ENCODE measurements at regions not wholly inside any gene's neighbourhood (a gene's known extent, or its start where the extent isn't known, plus 50 kb on each side); places are given as distances from the start of the nearest gene placed in this dataset.

GRCh38 chr16:52363082-52363481 is 183.9 kb downstream of the TOX3 start (continued):
- no peak for TF ChIP-seq ZFP3 (CRISPR knock-in tag; IDR thresholded peaks at IDR 0.05)

- ATAC-seq = no peak
- TF ChIP-seq ZNF70 (CRISPR knock-in tag; IDR thresholded peaks at IDR 0.05) = no peak
- TF ChIP-seq TOX (CRISPR knock-in tag; IDR thresholded peaks at IDR 0.05; ENCODE audit: borderline replicate concordance) = no peak
- TF ChIP-seq, protein P1, sequence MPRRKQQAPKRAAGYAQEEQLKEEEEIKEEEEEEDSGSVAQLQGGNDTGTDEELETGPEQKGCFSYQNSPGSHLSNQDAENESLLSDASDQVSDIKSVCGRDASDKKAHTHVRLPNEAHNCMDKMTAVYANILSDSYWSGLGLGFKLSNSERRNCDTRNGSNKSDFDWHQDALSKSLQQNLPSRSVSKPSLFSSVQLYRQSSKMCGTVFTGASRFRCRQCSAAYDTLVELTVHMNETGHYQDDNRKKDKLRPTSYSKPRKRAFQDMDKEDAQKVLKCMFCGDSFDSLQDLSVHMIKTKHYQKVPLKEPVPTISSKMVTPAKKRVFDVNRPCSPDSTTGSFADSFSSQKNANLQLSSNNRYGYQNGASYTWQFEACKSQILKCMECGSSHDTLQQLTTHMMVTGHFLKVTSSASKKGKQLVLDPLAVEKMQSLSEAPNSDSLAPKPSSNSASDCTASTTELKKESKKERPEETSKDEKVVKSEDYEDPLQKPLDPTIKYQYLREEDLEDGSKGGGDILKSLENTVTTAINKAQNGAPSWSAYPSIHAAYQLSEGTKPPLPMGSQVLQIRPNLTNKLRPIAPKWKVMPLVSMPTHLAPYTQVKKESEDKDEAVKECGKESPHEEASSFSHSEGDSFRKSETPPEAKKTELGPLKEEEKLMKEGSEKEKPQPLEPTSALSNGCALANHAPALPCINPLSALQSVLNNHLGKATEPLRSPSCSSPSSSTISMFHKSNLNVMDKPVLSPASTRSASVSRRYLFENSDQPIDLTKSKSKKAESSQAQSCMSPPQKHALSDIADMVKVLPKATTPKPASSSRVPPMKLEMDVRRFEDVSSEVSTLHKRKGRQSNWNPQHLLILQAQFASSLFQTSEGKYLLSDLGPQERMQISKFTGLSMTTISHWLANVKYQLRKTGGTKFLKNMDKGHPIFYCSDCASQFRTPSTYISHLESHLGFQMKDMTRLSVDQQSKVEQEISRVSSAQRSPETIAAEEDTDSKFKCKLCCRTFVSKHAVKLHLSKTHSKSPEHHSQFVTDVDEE (CRISPR knock-in tag; IDR thresholded peaks at IDR 0.05) = no peak
- TF ChIP-seq GLIS3 (CRISPR knock-in tag; IDR thresholded peaks at IDR 0.05) = no peak
- TF ChIP-seq ZNF565 (CRISPR knock-in tag; conservative IDR thresholded peaks at IDR 0.05; ENCODE audit: low read depth) = no peak
- TF ChIP-seq ISL1 (CRISPR knock-in tag; IDR thresholded peaks at IDR 0.05) = no peak
Measured at GRCh38 chr16:52357711-52358110, 189.2 kb downstream of the TOX3 start.

- TF ChIP-seq, protein P2, sequence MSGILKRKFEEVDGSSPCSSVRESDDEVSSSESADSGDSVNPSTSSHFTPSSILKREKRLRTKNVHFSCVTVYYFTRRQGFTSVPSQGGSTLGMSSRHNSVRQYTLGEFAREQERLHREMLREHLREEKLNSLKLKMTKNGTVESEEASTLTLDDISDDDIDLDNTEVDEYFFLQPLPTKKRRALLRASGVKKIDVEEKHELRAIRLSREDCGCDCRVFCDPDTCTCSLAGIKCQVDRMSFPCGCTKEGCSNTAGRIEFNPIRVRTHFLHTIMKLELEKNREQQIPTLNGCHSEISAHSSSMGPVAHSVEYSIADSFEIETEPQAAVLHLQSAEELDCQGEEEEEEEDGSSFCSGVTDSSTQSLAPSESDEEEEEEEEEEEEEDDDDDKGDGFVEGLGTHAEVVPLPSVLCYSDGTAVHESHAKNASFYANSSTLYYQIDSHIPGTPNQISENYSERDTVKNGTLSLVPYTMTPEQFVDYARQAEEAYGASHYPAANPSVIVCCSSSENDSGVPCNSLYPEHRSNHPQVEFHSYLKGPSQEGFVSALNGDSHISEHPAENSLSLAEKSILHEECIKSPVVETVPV (CRISPR knock-in tag; IDR thresholded peaks at IDR 0.05) = no peak
- TF ChIP-seq PATZ1 (CRISPR knock-in tag; IDR thresholded peaks at IDR 0.05; ENCODE audit: borderline replicate concordance) (no peak), POU6F1 (CRISPR knock-in tag; IDR thresholded peaks at IDR 0.05; ENCODE audit: borderline replicate concordance, low read depth) (no peak), RARB (CRISPR knock-in tag; IDR thresholded peaks at IDR 0.05) (no peak), ZFP30 (CRISPR knock-in tag; IDR thresholded peaks at IDR 0.05) (no peak), ZNF565 (CRISPR knock-in tag; conservative IDR thresholded peaks at IDR 0.05; ENCODE audit: low read depth) (no peak), ZC3H10 (CRISPR knock-in tag; IDR thresholded peaks at IDR 0.05) (no peak), ZNF70 (CRISPR knock-in tag; IDR thresholded peaks at IDR 0.05) (no peak), ZFP3 (CRISPR knock-in tag; IDR thresholded peaks at IDR 0.05) (no peak), CSDC2 (CRISPR knock-in tag; IDR thresholded peaks at IDR 0.05) (no peak), ZNF8 (CRISPR knock-in tag; IDR thresholded peaks at IDR 0.05) (no peak), ESRRG (CRISPR knock-in tag; IDR thresholded peaks at IDR 0.05) (no peak), OSR1 (CRISPR knock-in tag; IDR thresholded peaks at IDR 0.05) (no peak), SNAI2 (CRISPR knock-in tag; IDR thresholded peaks at IDR 0.05) (no peak), GLIS3 (CRISPR knock-in tag; IDR thresholded peaks at IDR 0.05) (no peak), ISL1 (CRISPR knock-in tag; IDR thresholded peaks at IDR 0.05) (no peak)
- TF ChIP-seq, protein P3, sequence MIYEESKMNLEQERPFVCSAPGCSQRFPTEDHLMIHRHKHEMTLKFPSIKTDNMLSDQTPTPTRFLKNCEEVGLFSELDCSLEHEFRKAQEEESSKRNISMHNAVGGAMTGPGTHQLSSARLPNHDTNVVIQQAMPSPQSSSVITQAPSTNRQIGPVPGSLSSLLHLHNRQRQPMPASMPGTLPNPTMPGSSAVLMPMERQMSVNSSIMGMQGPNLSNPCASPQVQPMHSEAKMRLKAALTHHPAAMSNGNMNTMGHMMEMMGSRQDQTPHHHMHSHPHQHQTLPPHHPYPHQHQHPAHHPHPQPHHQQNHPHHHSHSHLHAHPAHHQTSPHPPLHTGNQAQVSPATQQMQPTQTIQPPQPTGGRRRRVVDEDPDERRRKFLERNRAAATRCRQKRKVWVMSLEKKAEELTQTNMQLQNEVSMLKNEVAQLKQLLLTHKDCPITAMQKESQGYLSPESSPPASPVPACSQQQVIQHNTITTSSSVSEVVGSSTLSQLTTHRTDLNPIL (CRISPR knock-in tag; IDR thresholded peaks at IDR 0.05; ENCODE audit: low read depth) = no peak
- ATAC-seq = no peak
Measured at GRCh38 chr16:52353249-52353648, 193.7 kb downstream of the TOX3 start.

GRCh38 chr16:52351451-52351850 is 195.5 kb downstream of the TOX3 start:
- ATAC-seq = no peak
- TF ChIP-seq SNAI2 (CRISPR knock-in tag; IDR thresholded peaks at IDR 0.05) (no peak), ZNF565 (CRISPR knock-in tag; conservative IDR thresholded peaks at IDR 0.05; ENCODE audit: low read depth) (no peak), TCF4 (CRISPR knock-in tag; IDR thresholded peaks at IDR 0.05; ENCODE audit: borderline replicate concordance) (no peak), OSR1 (CRISPR knock-in tag; IDR thresholded peaks at IDR 0.05) (no peak), BACH2 (CRISPR knock-in tag; IDR thresholded peaks at IDR 0.05; ENCODE audit: borderline replicate concordance) (no peak), ZNF8 (CRISPR knock-in tag; IDR thresholded peaks at IDR 0.05) (no peak), CSDC2 (CRISPR knock-in tag; IDR thresholded peaks at IDR 0.05) (no peak), ARNTL (CRISPR knock-in tag; IDR thresholded peaks at IDR 0.05; ENCODE audit: borderline replicate concordance, low read depth) (no peak), ZFP3 (CRISPR knock-in tag; IDR thresholded peaks at IDR 0.05) (no peak), GLIS3 (CRISPR knock-in tag; IDR thresholded peaks at IDR 0.05) (no peak)
- TF ChIP-seq, protein P2 (CRISPR knock-in tag; IDR thresholded peaks at IDR 0.05) = no peak
